Adrenal gland (tissue), 9 donors: ENCODE measurements at regions not wholly inside any gene's neighbourhood (a gene's known extent, or its start where the extent isn't known, plus 50 kb on each side); places are given as distances from the start of the nearest gene placed in this dataset.
"Not testable (repeated sequence)": the region's sequence is repeated elsewhere in the genome, so short reads cannot be mapped to it uniquely, and the experiment has no call there.

Source experiments
- DNase-seq, 7 donors: peaks; one replicate each; pipeline ENCODE4 v3.0.0-alpha.2; 2019 to 2020
- H3K27ac ChIP-seq, 5 donors: fragments of 200-600 bp; sonication (generic) in 4 of 5; 1 replicate in 3 of 5; 2 replicates in 2 of 5; pipeline versions ENCODE4 v1.5.1 to v1.8.0; 2016 to 2020; ENCODE audit warnings: mild to moderate bottlenecking in 1 of 5
- H3K27me3 ChIP-seq: fragments of 200-600 bp; 2 replicates; pipeline ENCODE4 v1.8.0; 2021
- H3K36me3 ChIP-seq, 2 donors: fragments of 200-600 bp; replicated peaks in 1 of 2; 1 replicate in 1 of 2; 2 replicates in 1 of 2; pipeline versions ENCODE4 v1.5.1 to v1.8.0; 2018 to 2022
- H3K4me1 ChIP-seq, 2 donors: fragments of 200-600 bp; replicated peaks in 1 of 2; 1 replicate in 1 of 2; 2 replicates in 1 of 2; pipeline versions ENCODE4 v1.5.1 to v1.8.0; 2018 to 2021
- H3K4me3 ChIP-seq, 4 donors: fragments of 200-600 bp; sonication (generic) in 3 of 4; one replicate each; pipeline ENCODE4 v1.5.1; 2016 to 2018
- H3K9me3 ChIP-seq, 3 donors: fragments of 200-600 bp; sonication (generic) in 1 of 3; replicated peaks in 1 of 3; 1 replicate in 2 of 3; 2 replicates in 1 of 3; pipeline versions ENCODE4 v1.5.1 to v1.8.0; 2016 to 2021
- CTCF ChIP-seq, 6 experiments: fragments of 450-650 bp in 4 of 6; fragments of 200-600 bp in 2 of 6; sonication (generic) in 1 of 6; IDR thresholded peaks; 1 replicate in 5 of 6; 2 replicates in 1 of 6; pipeline versions ENCODE4 v1.5.1 to v1.8.0; 2016 to 2021; ENCODE audit warnings: antibody characterized with exemption in 6 of 6, mild to moderate bottlenecking in 2 of 6, moderate library complexity in 1 of 6
- POLR2A ChIP-seq, 2 donors: fragments of 450-650 bp; IDR thresholded peaks; one replicate each; pipeline ENCODE4 v1.6.1; 2017; ENCODE audit warnings: antibody characterized with exemption in 2 of 2, mild to moderate bottlenecking in 2 of 2, moderate library complexity in 1 of 2
- WGBS, 4 donors: extraction: QIAGEN DNeasy Blood & Tissue Kit in 2 of 4; methylation state at CpG; one replicate each; pipeline versions ENCODE4 v1.1.5 to v1.1.7; 2013 to 2017; 5-methylcytosine and 5-hydroxymethylcytosine counted together
- intact Hi-C, 2 donors: fragments of 100-400 bp; cut with DNase I; formaldehyde crosslinking; loops; one replicate each; pipeline versions ENCODE4 v1.14.1 to v1.15.0; 2022 to 2023
- donor health status: healthy with polysubstance abuse.
- donor health status: Bipolar disorder and iron deficiency.
- donor health status: DM: yes; HTN: yes; CAD: no.
- donor health status: DM: no; HTN: no; CAD: no.
- donor health status: DM: no; HTN: no; CAD: no.

GRCh38 chr11:39541945-39542351 is 1917.5 kb downstream of the LRRC4C start:
- TF ChIP-seq CTCF (IDR thresholded peaks at IDR 0.05) (no peak), POLR2A (IDR thresholded peaks at IDR 0.05) (no peak)
- Histone ChIP-seq H3K9me3 (no peaks in the 10 kb centered on the region), H3K27me3 (no peaks in the 10 kb centered on the region), H3K4me3 (no peak overlapping the region), H3K4me1 (no peaks in the 10 kb centered on the region), H3K36me3 (no peaks in the 10 kb centered on the region), H3K27ac (no peak overlapping the region)
- no peak for DNase-seq
- intact Hi-C loops = no loop called here
- 63 to 86% (median 79%) methylated on average over 2 of the region's 2 CpGs for WGBS, 4 donors

DNA sequence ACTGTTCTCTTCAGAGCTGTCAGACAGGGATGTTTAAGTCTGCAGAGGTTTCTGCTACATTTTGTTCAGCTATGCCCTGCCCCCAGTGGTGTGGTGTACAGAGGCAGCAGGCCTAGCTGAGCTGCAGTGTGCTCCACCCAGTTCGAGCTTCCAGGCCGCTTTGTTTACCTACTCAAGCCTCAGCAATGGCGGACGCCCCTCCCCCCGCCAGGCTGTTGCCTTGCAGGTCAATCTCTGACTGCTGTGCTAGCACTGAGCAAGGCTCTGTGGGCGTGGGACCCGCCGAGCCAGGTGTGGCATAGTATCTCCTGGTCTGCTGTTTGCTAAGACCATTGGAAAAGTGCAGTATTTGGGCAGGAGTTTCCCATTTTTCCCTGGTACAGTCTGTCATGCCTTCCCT is 1923.1 kb downstream of the LRRC4C start:
- H3K9me3 ChIP-seq, intact Hi-C loops, H3K27ac ChIP-seq, H3K4me1 ChIP-seq, H3K36me3 ChIP-seq, DNase-seq, H3K4me3 ChIP-seq, H3K27me3 ChIP-seq: not testable (repeated sequence)
- WGBS, 4 donors = 66 to 89% (median 79%) methylated on average over 3 to 8 of the region's 8 CpGs
